HG03045 (cell line): ENCODE measurements at regions not wholly inside any gene's neighbourhood (a gene's known extent, or its start where the extent isn't known, plus 50 kb on each side); places are given as distances from the start of the nearest gene placed in this dataset.

ENCODE experiments used
- ATAC-seq: cut with Tn5 transposase; IDR thresholded peaks from one replicate; pipeline ENCODE4 v1.9.1; 2021; ENCODE audit warnings: mild to moderate bottlenecking, moderate library complexity; ENCODE audit not compliant: unreplicated experiment

- ATAC-seq = no peak
These were observed 56.4 kb upstream of the SPOCK3 start for GRCh38 chr4:167290678-167291077.

GRCh38 chr4:167308876-167309275 is 74.6 kb upstream of the SPOCK3 start:
- ATAC-seq = no peak

- ATAC-seq = no peak
These were observed 87.0 kb upstream of the SPOCK3 start for GRCh38 chr4:167321299-167321698.

- ATAC-seq = no peak
These were observed 105.5 kb upstream of the SPOCK3 start for GRCh38 chr4:167339781-167340180.

- ATAC-seq = no peak
These were observed 125.4 kb upstream of the SPOCK3 start for GRCh38 chr4:167359711-167360110.

- ATAC-seq = no peak
These were observed 145.0 kb upstream of the SPOCK3 start for GRCh38 chr4:167379076-167379835.

- no peak for ATAC-seq
These were observed 146.7 kb upstream of the SPOCK3 start for GRCh38 chr4:167380964-167381363.

- no peak for ATAC-seq
These were observed 149.0 kb upstream of the SPOCK3 start for GRCh38 chr4:167383291-167383690.

- no peak for ATAC-seq
These were observed 163.3 kb upstream of the SPOCK3 start for GRCh38 chr4:167397586-167397985.

- no peak for ATAC-seq
These were observed 164.9 kb upstream of the SPOCK3 start for GRCh38 chr4:167399201-167399600.

- no peak for ATAC-seq
These were observed 171.9 kb upstream of the SPOCK3 start for GRCh38 chr4:167406181-167406580.

GRCh38 chr4:167415461-167415860 is 181.2 kb upstream of the SPOCK3 start:
- no peak for ATAC-seq

GRCh38 chr4:167419468-167420140 is 185.3 kb upstream of the SPOCK3 start:
- ATAC-seq = no peak

GRCh38 chr4:167421201-167421600 is 186.9 kb upstream of the SPOCK3 start:
- ATAC-seq = no peak

GRCh38 chr4:167424341-167425256 is 190.3 kb upstream of the SPOCK3 start:
- no peak for ATAC-seq

GRCh38 chr4:167428156-167428555 is 193.9 kb upstream of the SPOCK3 start:
- ATAC-seq = no peak

GRCh38 chr4:167431371-167431770 is 197.1 kb upstream of the SPOCK3 start:
- no peak for ATAC-seq

- ATAC-seq = no peak
These were observed 201.5 kb upstream of the SPOCK3 start for GRCh38 chr4:167435786-167436185.

- no peak for ATAC-seq
These were observed 209.5 kb upstream of the SPOCK3 start for GRCh38 chr4:167443841-167444240.

- ATAC-seq = no peak
These were observed 218.7 kb upstream of the SPOCK3 start for GRCh38 chr4:167452922-167453430.

- ATAC-seq = no peak
These were observed 222.3 kb upstream of the SPOCK3 start for GRCh38 chr4:167456619-167457018.
